Fibroblast of the aortic adventitia (primary cell): ENCODE measurements at regions not wholly inside any gene's neighbourhood (a gene's known extent, or its start where the extent isn't known, plus 50 kb on each side); places are given as distances from the start of the nearest gene placed in this dataset.
"Not testable (repeated sequence)": the region's sequence is repeated elsewhere in the genome, so short reads cannot be mapped to it uniquely, and the experiment has no call there.

Experiments
- DNase-seq: peaks from one replicate; pipeline ENCODE4 v3.0.0-alpha.2; 2010; ENCODE audit warnings: low read depth
- H3K4me3 ChIP-seq: 2 replicates; pipeline ENCODE4 v1.5.1; 2011; ENCODE audit warnings: low read depth, mild to moderate bottlenecking, control low read depth, low read length, moderate library complexity
- CTCF ChIP-seq: IDR thresholded peaks from 2 replicates; pipeline ENCODE4 v1.5.1; 2011; ENCODE audit warnings: mild to moderate bottlenecking, low read length, control low read depth, inconsistent platforms; ENCODE audit not compliant: insufficient read depth

- H3K4me3 ChIP-seq, result no peak overlapping the region
- no peak for DNase-seq
- no peak for TF ChIP-seq CTCF
Observed at GRCh38 chr12:46516238-46516932, 143.8 kb upstream of the SLC38A2 start.

- no peak for DNase-seq
- no peak for TF ChIP-seq CTCF
- no peak overlapping the region for H3K4me3 ChIP-seq
Observed at GRCh38 chr12:46515829-46516228, 143.3 kb upstream of the SLC38A2 start.

GRCh38 chr12:46514886-46515285, 142.3 kb upstream of the SLC38A2 start:
- H3K4me3 ChIP-seq, result no peak overlapping the region
- DNase-seq, result no peak
- no peak for TF ChIP-seq CTCF

GRCh38 chr12:46510257-46510656, 137.7 kb upstream of the SLC38A2 start:
- not testable (repeated sequence) for DNase-seq, H3K4me3 ChIP-seq

GRCh38 chr12:46509135-46509534, 136.6 kb upstream of the SLC38A2 start:
- H3K4me3 ChIP-seq, result no peak overlapping the region
- no peak for TF ChIP-seq CTCF
- no peak for DNase-seq

GRCh38 chr12:46508651-46509050, 136.1 kb upstream of the SLC38A2 start:
- no peak for DNase-seq

GRCh38 chr12:46507766-46508165, 135.2 kb upstream of the SLC38A2 start:
- no peak overlapping the region for H3K4me3 ChIP-seq
- TF ChIP-seq CTCF, result no peak
- DNase-seq, result peak; percentile 16

More at GRCh38 chr12:46508651-46509050, 136.1 kb upstream of the SLC38A2 start:
- no peak for TF ChIP-seq CTCF
- H3K4me3 ChIP-seq, result no peak overlapping the region
